GM12878 (cell line): ENCODE measurements at regions not wholly inside any gene's neighbourhood (a gene's known extent, or its start where the extent isn't known, plus 50 kb on each side); places are given as distances from the start of the nearest gene placed in this dataset.

Experiments used
- ATAC-seq: fragments of 200-7000 bp; cut with Tn5 transposase; 3 replicates; pipeline ENCODE4 v1.9.1; 2020; ENCODE audit warnings: mild to moderate bottlenecking, moderate library complexity
- BruUV-seq: library from RNA; stranded (reverse); fragments of 400-500 nt; replicated peaks from 2 replicates; lab custom pipeline; 2021; lab: Mats Ljungman, UMichigan
- CTCF ChIA-PET: fragments of 300-600 bp; sonication (Branson Sonifier 250); formaldehyde crosslinking; extraction: SDS; loops from one replicate; lab custom pipeline; 2021; ENCODE audit warnings: inconsistent platforms; lab: Yijun Ruan, JAX
- POLR2A ChIA-PET: fragments of 350-600 bp; formaldehyde crosslinking; extraction: SDS; loops from one replicate; lab custom pipeline; 2021; ENCODE audit warnings: inconsistent platforms; lab: Charles Lee
- RAD21 ChIA-PET: fragments of 300-600 bp; sonication (Branson Sonifier 250); formaldehyde crosslinking; loops from one replicate; lab custom pipeline; 2023; ENCODE audit warnings: antibody characterized with exemption; ENCODE audit not compliant: unreplicated experiment; lab: Charles Lee
- SMC1A ChIA-PET: fragments of 300-600 bp; sonication (Branson Sonifier 250); formaldehyde crosslinking; loops from one replicate; lab custom pipeline; 2023; ENCODE audit not compliant: unreplicated experiment, uncharacterized antibody; lab: Charles Lee
- DNase-seq: peaks from one replicate; pipeline ENCODE4 v3.0.0-alpha.2; 2011; ENCODE audit warnings: low read depth, low spot score
- FAIRE-seq: peaks from 3 replicates; lab custom pipeline; 2011; peaks lifted over from hg19 to GRCh38; lab: Jason Lieb, UNC
- H2AFZ ChIP-seq: 2 replicates; pipeline ENCODE4 v1.6.0; 2011; ENCODE audit warnings: low read depth, low read length, control low read depth; ENCODE audit not compliant: control insufficient read depth
- H3K27ac ChIP-seq: 2 replicates; pipeline ENCODE4 v1.5.1; 2011; ENCODE audit warnings: control low read depth; ENCODE audit not compliant: control insufficient read depth, insufficient read depth
- H3K27me3 ChIP-seq, 2 experiments: replicated peaks in 1 of 2; 2 replicates each; pipeline versions ENCODE4 v1.6.0 to v1.6.1; 2011; ENCODE audit warnings: low read length in 1 of 2; ENCODE audit not compliant: control insufficient read depth in 2 of 2, insufficient read depth in 2 of 2
- H3K36me3 ChIP-seq, 2 experiments: 2 replicates each; pipeline ENCODE4 v1.5.1; 2011; ENCODE audit warnings: low read length in 1 of 2; ENCODE audit not compliant: control insufficient read depth in 2 of 2, insufficient read depth in 2 of 2
- H3K4me1 ChIP-seq: 2 replicates; pipeline ENCODE4 v1.6.1; 2011; ENCODE audit warnings: mild to moderate bottlenecking, low read length, moderate library complexity, mixed read lengths; ENCODE audit not compliant: control insufficient read depth, insufficient read depth
- H3K4me2 ChIP-seq: 2 replicates; pipeline ENCODE4 v1.6.0; 2011; ENCODE audit warnings: control low read depth; ENCODE audit not compliant: control insufficient read depth, insufficient read depth
- H3K4me3 ChIP-seq: fragments of 200-600 bp; sonication (generic); 2 replicates; pipeline ENCODE4 v1.5.1; 2016
- H3K79me2 ChIP-seq: 2 replicates; pipeline ENCODE4 v1.6.0; 2011; ENCODE audit warnings: low read length; ENCODE audit not compliant: control insufficient read depth, insufficient read depth
- H3K9ac ChIP-seq: 2 replicates; pipeline ENCODE4 v1.8.0; 2011; ENCODE audit warnings: low read length, control low read depth, mixed read lengths; ENCODE audit not compliant: control insufficient read depth, insufficient read depth
- H3K9me3 ChIP-seq: replicated peaks from 3 replicates; pipeline ENCODE4 v1.5.1; 2011; ENCODE audit warnings: mild to moderate bottlenecking, low read length; ENCODE audit not compliant: control insufficient read depth, insufficient read depth
- H4K20me1 ChIP-seq: 2 replicates; pipeline ENCODE4 v1.6.0; 2011; ENCODE audit not compliant: control insufficient read depth, insufficient read depth
- CBX5 ChIP-seq: sonication (generic); IDR thresholded peaks from 2 replicates; pipeline ENCODE4 v1.6.1; 2016; ENCODE audit warnings: low read depth, moderate library complexity, mild to moderate bottlenecking, inconsistent platforms
- ETV6 ChIP-seq, 2 experiments: fragments of 450-650 bp in 1 of 2; IDR thresholded peaks in 1 of 2; conservative IDR thresholded peaks in 1 of 2; 2 replicates each; pipeline ENCODE4 v1.6.1; 2014; ENCODE audit warnings: antibody characterized with exemption in 1 of 2, borderline replicate concordance in 1 of 2, low read depth in 1 of 2, mild to moderate bottlenecking in 1 of 2, moderate library complexity in 1 of 2
- MEF2A ChIP-seq: IDR thresholded peaks from 2 replicates; pipeline ENCODE4 v1.6.1; 2011; ENCODE audit warnings: low read depth, mild to moderate bottlenecking, low read length, moderate library complexity; ENCODE audit not compliant: insufficient read depth
- MXI1 ChIP-seq: fragments of 150-350 bp; IDR thresholded peaks from 2 replicates; pipeline ENCODE4 v1.6.1; 2011; ENCODE audit warnings: low read depth, mild to moderate bottlenecking, inconsistent platforms, low read length, improper control_type of control experiment
- PAX5 ChIP-seq: IDR thresholded peaks from 2 replicates; pipeline ENCODE4 v1.6.1; 2011; ENCODE audit warnings: low read depth, low read length, borderline replicate concordance
- SIN3A ChIP-seq: IDR thresholded peaks from 2 replicates; pipeline ENCODE4 v1.6.1; 2012; ENCODE audit warnings: low read depth, low read length, improper control_type of control experiment
- SREBF2 ChIP-seq: IDR thresholded peaks from 2 replicates; pipeline ENCODE4 v1.6.1; 2012; ENCODE audit warnings: mild to moderate bottlenecking, low read length
- STAT1 ChIP-seq: fragments of 450-650 bp; conservative IDR thresholded peaks from 2 replicates; pipeline ENCODE4 v1.6.1; 2014; ENCODE audit warnings: antibody characterized with exemption, mild to moderate bottlenecking
- TCF7 ChIP-seq: IDR thresholded peaks from 2 replicates; pipeline ENCODE4 v1.6.1; 2014; ENCODE audit warnings: antibody characterized with exemption, borderline replicate concordance
- ZNF24 ChIP-seq: fragments of 450-650 bp; IDR thresholded peaks from 2 replicates; pipeline ENCODE4 v1.6.1; 2017; ENCODE audit warnings: antibody characterized with exemption, mild to moderate bottlenecking
- ZNF384 ChIP-seq: IDR thresholded peaks from 2 replicates; pipeline ENCODE4 v1.6.1; 2012; ENCODE audit warnings: low read depth, mild to moderate bottlenecking, low read length, improper control_type of control experiment, borderline replicate concordance
- ZNF622 ChIP-seq: fragments of 450-650 bp; IDR thresholded peaks from 2 replicates; pipeline ENCODE4 v1.6.1; 2017; ENCODE audit warnings: mild to moderate bottlenecking, inconsistent platforms
- WGBS: methylation state at CpG from one replicate; pipeline ENCODE4 v1.1.6; 2016; ENCODE audit warnings: low lambda C conversion rate; ENCODE audit not compliant: insufficient replicate concordance, insufficient coverage; ENCODE audit errors: missing lambda C conversion rate; 5-methylcytosine and 5-hydroxymethylcytosine counted together
- in situ Hi-C: fragments of 300-500 bp; cut with MboI; formaldehyde crosslinking; loops from 9 replicates; pipeline ENCODE4 v1.14.3; 2018; ENCODE audit warnings: mixed read lengths
- intact Hi-C: fragments of 100-400 bp; cut with micrococcal nuclease; formaldehyde crosslinking; loops from one replicate; pipeline ENCODE4 v1.14.2; 2022; ENCODE audit not compliant: unreplicated experiment
- TF ChIP-seq, protein P1 (sequence below): fragments of 450-650 bp; IDR thresholded peaks from 2 replicates; pipeline ENCODE4 v1.6.1; 2017; ENCODE audit warnings: antibody characterized with exemption, mild to moderate bottlenecking, moderate library complexity
- TF ChIP-seq, protein P2 (sequence below): fragments of 450-650 bp; IDR thresholded peaks from 2 replicates; pipeline ENCODE4 v1.6.1; 2014; ENCODE audit warnings: mild to moderate bottlenecking
- TF ChIP-seq, protein P3 (sequence below): IDR thresholded peaks from 2 replicates; pipeline ENCODE4 v1.6.1; 2011; ENCODE audit warnings: low read depth, mild to moderate bottlenecking, low read length, moderate library complexity, borderline replicate concordance; ENCODE audit errors: extremely low read depth
- TF ChIP-seq, protein P4 (sequence below): fragments of 450-650 bp; conservative IDR thresholded peaks from 2 replicates; pipeline ENCODE4 v1.6.1; 2017; ENCODE audit warnings: mild to moderate bottlenecking, moderate library complexity

- H3K4me1 ChIP-seq, result no peaks in the 10 kb centered on the region
- intact Hi-C loops (no loop called here), in situ Hi-C loops (no loop called here)
- no peaks in the 10 kb centered on the region; a peak in 1 of 4 replicates for H3K27me3 ChIP-seq
- ChIA-PET POLR2A (no interaction called here), SMC1A (no interaction called here), CTCF (interaction anchor here (2.3 kb wide), 1 partner anchor 35 kb away, joined by 6 read pairs; no protein-coding TSS in a partner anchor), RAD21 (no interaction called here)
- ATAC-seq (no peak), FAIRE-seq (no peak), DNase-seq (no peak)
- 13% methylated on average over 7 of the region's 7 CpGs for WGBS
- H4K20me1 ChIP-seq, result no peaks in the 10 kb centered on the region
- no peaks in the 10 kb centered on the region for H3K9me3 ChIP-seq
- H3K4me2 ChIP-seq, result no peak overlapping the region
- no TSS peak for BruUV-seq
- H3K79me2 ChIP-seq, result no peaks in the 10 kb centered on the region
- no peak overlapping the region for H3K9ac ChIP-seq
- no peak overlapping the region for H3K27ac ChIP-seq
- H3K36me3 ChIP-seq, result no peaks in the 10 kb centered on the region
- H2AFZ ChIP-seq, result no peak overlapping the region
- H3K4me3 ChIP-seq, result no peak overlapping the region
- TF ChIP-seq STAT1 (no peak), ZNF384 (no peak), ETV6 (conservative IDR thresholded peaks at IDR 0.05 in 1 of 2, IDR thresholded peaks at IDR 0.05 in 1 of 2; ENCODE audit: borderline replicate concordance in 1 of 2, low read depth in 1 of 2) (no peak), SREBF2 (no peak), ZNF622 (no peak), SIN3A (no peak), TCF7 (no peak), CBX5 (no peak), MEF2A (no peak), MXI1 (no peak), ZNF24 (no peak), PAX5 (no peak)
- TF ChIP-seq, protein P1, sequence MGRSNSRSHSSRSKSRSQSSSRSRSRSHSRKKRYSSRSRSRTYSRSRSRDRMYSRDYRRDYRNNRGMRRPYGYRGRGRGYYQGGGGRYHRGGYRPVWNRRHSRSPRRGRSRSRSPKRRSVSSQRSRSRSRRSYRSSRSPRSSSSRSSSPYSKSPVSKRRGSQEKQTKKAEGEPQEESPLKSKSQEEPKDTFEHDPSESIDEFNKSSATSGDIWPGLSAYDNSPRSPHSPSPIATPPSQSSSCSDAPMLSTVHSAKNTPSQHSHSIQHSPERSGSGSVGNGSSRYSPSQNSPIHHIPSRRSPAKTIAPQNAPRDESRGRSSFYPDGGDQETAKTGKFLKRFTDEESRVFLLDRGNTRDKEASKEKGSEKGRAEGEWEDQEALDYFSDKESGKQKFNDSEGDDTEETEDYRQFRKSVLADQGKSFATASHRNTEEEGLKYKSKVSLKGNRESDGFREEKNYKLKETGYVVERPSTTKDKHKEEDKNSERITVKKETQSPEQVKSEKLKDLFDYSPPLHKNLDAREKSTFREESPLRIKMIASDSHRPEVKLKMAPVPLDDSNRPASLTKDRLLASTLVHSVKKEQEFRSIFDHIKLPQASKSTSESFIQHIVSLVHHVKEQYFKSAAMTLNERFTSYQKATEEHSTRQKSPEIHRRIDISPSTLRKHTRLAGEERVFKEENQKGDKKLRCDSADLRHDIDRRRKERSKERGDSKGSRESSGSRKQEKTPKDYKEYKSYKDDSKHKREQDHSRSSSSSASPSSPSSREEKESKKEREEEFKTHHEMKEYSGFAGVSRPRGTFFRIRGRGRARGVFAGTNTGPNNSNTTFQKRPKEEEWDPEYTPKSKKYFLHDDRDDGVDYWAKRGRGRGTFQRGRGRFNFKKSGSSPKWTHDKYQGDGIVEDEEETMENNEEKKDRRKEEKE, result no peak
- TF ChIP-seq, protein P2, sequence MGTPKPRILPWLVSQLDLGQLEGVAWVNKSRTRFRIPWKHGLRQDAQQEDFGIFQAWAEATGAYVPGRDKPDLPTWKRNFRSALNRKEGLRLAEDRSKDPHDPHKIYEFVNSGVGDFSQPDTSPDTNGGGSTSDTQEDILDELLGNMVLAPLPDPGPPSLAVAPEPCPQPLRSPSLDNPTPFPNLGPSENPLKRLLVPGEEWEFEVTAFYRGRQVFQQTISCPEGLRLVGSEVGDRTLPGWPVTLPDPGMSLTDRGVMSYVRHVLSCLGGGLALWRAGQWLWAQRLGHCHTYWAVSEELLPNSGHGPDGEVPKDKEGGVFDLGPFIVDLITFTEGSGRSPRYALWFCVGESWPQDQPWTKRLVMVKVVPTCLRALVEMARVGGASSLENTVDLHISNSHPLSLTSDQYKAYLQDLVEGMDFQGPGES, result no peak
- TF ChIP-seq, protein P3, sequence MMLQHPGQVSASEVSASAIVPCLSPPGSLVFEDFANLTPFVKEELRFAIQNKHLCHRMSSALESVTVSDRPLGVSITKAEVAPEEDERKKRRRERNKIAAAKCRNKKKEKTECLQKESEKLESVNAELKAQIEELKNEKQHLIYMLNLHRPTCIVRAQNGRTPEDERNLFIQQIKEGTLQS, result no peak
- TF ChIP-seq, protein P4, sequence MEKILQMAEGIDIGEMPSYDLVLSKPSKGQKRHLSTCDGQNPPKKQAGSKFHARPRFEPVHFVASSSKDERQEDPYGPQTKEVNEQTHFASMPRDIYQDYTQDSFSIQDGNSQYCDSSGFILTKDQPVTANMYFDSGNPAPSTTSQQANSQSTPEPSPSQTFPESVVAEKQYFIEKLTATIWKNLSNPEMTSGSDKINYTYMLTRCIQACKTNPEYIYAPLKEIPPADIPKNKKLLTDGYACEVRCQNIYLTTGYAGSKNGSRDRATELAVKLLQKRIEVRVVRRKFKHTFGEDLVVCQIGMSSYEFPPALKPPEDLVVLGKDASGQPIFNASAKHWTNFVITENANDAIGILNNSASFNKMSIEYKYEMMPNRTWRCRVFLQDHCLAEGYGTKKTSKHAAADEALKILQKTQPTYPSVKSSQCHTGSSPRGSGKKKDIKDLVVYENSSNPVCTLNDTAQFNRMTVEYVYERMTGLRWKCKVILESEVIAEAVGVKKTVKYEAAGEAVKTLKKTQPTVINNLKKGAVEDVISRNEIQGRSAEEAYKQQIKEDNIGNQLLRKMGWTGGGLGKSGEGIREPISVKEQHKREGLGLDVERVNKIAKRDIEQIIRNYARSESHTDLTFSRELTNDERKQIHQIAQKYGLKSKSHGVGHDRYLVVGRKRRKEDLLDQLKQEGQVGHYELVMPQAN, result no peak
Measured at GRCh38 chr15:62584301-62585235, 419.5 kb upstream of the C2CD4B start.
